LoVo (cell line): ENCODE measurements at regions not wholly inside any gene's neighbourhood (a gene's known extent, or its start where the extent isn't known, plus 50 kb on each side); places are given as distances from the start of the nearest gene placed in this dataset.
"Not testable (repeated sequence)": the region's sequence is repeated elsewhere in the genome, so short reads cannot be mapped to it uniquely, and the experiment has no call there.

Source experiments
- DNase-seq: peaks from one replicate; pipeline ENCODE4 v3.0.0-alpha.2; 2016; ENCODE audit warnings: low spot score

DNA sequence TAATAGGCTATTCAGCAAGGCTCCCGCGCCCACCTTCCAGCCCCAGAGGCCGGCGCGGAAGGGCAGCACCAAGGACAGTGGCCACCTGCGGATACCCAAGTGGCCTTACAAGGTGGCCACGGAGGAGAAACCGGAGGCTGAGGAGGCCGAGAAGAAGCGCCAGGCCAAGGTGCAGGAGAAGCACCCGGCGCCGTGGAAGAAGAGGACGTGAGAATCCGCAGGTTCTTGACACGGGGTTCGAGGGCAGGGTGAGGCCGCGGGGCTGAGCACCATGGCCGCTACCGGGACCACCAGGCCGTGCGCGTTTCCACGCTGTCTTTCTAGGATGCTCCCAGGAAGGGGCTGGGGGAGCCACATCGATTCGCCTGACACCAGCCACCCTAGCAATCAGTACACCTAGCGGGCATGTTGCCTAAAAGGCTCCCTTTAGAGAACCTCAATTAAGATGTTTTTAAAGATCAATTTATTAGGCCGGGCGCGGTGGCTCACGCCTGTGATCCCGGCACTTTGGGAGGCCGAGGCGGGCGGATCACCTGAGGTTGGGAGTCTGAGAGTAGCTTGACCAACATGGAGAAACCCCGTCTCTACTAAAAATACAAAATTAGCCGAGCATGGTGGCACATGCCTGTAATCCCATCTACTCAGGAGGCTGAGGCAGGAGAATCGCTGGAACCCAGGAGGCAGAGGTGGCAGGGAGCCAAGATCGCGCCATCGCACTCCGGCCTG lies 134.3 kb upstream of the OR4C13 start:
- DNase-seq = not testable (repeated sequence)

DNA sequence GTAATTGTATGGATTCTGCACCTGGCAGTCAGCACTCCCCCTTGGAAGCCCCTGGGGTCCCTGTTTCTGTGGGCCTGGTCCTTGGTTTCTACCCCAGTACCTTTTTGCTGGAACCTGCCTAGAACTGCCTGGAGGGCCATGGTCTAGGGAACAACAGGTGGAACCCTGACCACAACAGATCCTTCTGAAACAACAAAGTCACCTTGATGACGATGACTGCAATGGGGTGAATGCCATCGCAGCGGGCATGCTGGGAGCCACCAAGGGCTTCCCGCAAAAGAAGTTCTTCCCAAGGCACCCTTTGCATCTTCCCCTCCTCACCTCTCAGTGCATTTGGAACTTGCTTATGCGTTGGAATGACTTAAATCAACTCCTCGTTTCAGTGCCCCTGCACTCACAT lies 129.0 kb upstream of the OR4C13 start:
- not testable (repeated sequence) for DNase-seq

DNA sequence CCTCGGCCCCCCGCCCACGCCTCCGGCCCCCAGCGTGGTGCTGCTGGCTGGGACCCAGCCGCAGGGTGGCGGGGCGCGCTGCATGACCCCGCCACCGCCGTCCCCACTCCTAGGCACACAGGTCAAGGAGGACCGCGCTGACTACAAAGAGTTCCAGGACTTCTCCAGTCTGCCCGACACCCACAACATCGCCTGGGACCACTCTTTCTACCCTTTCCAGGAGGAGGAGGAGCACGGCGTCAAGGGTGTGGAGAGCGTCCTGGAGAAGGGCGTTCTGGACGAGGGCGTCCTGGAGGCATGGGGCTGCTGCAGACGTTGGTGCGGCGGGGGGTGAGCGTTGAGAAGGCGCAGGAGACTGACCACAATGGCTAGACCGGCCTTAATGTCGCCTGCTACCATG lies 101.7 kb upstream of the OR4C13 start:
- DNase-seq = not testable (repeated sequence)

DNA sequence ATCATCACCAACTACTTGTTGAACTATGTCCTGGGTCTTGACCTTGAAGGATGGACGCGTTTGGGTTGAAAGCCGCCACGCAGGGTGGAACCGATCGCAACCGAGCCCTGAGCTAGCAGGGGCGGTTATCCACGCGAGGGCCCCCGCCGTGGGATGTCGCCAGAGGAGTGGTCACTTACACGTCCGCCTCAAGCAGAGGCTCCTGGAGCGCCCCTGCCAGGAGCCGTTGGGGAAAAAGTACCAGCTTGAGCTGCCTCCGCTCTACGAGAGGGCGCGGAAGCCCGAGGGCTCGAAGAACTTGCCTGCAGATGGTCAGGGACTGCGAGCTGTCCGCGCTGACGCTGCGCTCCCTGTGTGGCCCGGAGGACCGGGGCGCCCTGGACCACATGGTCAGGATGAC lies 100.7 kb upstream of the OR4C13 start:
- DNase-seq = no peak

DNA sequence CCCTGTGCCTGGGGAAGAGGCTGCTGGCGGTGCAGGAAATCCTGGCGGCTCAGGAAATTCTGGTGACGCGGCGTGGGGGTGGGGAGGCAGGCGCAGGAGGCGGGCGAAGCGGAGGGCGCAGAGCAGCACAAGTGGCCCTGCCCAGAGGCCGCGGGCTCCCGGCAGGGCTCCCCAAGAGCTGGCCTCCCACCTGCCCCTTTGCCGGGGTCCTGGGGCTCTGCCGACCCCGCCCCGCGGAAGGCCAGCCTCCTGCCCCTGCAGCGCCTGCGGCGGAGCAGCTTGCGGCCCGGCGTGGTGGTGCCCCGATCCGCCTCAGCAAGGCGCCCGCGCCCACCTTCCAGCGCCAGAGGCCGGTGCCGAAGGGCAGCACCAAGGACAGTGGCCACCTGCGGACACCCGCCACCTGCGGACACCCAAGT lies 100.2 kb upstream of the OR4C13 start:
- DNase-seq = no peak

DNA sequence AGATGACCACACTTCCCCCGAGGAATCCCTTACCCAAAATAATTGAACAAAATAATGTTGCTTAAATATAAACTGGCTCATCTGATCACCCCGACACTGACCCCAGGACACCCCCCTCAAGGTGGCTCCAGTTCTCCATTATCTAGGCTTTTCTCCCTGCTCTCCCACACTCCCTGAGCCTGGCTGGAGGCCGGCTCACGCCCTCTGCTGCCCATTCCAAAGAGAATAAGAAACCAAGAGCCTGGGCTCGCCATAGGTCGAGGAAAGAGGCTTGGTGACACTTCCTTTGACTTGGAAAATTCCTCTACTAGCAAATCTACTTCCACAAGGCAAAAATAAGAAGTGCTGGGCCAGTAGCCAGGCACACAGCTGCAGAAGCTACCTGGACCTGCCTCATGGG lies 63.3 kb upstream of the OR4C13 start:
- DNase-seq = not testable (repeated sequence)

DNA sequence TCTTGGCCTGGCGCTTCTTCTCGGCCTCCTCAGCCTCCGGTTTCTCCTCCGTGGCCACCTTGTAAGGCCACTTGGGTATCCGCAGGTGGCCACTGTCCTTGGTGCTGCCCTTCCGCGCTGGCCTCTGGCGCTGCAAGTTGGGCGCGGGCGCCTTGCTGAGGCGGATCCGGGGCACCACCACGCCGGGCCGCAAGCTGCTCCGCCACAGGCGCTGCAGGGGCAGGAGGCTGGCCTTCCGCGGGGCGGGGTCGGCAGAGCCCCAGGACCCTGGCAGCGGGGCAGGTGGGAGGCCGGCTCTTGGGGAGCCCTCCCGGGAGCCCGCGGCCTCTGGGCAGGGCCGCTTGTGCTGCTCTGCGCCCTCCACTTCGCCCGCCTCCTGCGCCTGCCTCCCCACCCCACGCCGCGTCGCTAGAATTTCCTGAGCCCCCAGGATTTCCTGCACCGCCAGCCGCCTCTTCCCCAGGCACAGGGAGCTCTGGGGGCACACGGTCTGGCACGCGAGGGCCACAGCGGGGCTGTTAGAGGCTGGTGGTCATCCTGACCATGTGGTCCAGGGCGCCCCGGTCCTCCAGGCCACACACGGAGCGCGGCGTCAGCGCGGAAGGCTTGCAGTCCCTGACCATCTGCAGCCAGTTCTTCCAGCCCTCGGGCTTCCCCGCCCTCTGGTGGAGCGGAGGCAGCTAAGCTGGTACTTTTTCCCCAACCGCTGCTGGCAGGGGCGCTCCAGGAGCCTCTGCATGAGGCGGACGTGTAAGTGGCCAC lies 60.1 kb upstream of the OR4C13 start:
- not testable (repeated sequence) for DNase-seq

DNA sequence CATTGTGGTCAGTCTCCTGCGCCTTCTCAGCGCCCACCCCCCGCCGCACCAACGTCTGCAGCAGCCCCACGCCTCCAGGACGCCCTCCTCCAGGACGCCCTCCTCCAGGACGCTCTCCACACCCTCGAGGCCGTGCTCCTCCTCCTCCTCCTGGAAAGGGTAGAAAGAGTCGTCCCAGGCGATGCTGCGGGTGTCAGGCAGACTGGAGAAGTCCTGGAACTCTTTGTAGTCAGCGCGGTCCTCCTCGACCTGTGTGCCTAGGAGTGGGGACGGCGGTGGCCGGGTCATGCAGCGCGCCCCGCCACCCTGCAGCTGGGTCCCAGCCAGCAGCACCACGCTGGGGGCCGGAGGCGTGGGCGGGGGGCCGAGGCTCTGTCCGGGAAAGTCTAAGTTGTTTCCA lies 58.7 kb upstream of the OR4C13 start:
- DNase-seq = not testable (repeated sequence)
